ENCODE measurements at regions not wholly inside any gene's neighbourhood (a gene's known extent, or its start where the extent isn't known, plus 50 kb on each side); places are given as distances from the start of the nearest gene placed in this dataset.
"Not testable (repeated sequence)": the region's sequence is repeated elsewhere in the genome, so short reads cannot be mapped to it uniquely, and the experiment has no call there.

DNA sequence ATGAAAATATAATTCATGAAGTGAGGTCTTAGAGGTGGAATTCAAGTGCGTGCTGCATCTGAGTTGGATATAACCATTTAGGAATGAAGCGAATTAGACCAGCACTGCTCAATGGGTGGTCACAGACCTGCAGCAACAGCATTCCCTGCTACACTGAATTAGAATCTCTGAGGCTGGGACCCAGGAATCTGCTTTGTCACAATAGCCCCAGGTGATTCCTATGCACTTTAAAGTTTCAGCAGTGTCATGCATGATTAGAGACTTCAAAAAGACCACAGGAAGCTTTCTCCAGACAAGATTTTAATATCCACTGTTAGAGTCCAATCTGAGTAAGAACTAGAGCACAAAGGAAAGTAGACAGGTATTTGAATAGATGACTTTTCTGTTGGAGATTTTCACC is 352.8 kb upstream of the VSTM2A start:
- Mint-ChIP-seq H3K36me3 (ENCODE audit: low read depth) (no peaks in the 10 kb centered on the region), H3K4me1 (no peaks in the 10 kb centered on the region), H3K27me3 (no peaks in the 10 kb centered on the region), H3K9me3 (peaks cover 12% of the 10 kb centered on the region), H3K4me3 (no peak overlapping the region), H3K27ac (no peak overlapping the region)
- ChIA-PET POLR2A (no interaction called here), CTCF (no interaction called here)
- no peak for DNase-seq

DNA sequence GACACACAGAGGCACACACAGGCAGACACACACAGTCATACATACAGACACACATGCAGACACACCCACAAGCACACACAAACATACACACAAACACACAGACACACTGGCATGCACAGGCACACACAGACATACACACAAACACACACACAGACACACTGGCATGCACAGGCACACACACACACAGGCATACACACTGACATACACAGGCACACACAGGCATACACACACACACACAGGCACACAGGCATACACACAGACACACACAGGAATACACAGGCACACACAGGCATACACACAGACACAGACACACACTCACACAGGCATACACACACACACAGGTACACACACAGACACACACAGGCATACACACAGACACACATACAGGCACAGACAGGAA is 340.7 kb upstream of the VSTM2A start:
- Mint-ChIP-seq H3K9me3 (peaks cover 15% of the 10 kb centered on the region), H3K36me3 (ENCODE audit: low read depth) (no peaks in the 10 kb centered on the region), H3K27me3 (no peaks in the 10 kb centered on the region), H3K4me1 (no peaks in the 10 kb centered on the region), H3K27ac (no peak overlapping the region), H3K4me3 (no peak overlapping the region)
- POLR2A ChIA-PET: no interaction called here
- CTCF ChIA-PET: no interaction called here
- no peak for DNase-seq

DNA sequence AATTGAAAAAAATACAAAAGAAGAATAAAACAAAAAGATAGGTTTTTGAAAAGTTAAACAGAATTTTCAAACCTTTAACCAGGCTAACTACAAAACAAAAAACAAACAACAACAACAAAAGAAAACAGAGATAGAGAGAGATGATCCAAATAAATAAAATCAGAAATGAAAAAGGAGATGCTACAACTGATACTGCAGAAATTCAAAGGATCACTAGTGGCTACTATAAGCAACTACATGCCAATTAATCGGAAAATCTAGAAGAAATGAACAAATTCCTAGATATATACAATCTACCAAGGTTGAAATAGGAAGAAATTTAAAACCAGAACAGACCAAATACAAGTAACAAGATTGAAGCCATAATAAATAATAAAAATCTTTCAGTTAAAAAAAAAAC is 326.8 kb upstream of the VSTM2A start:
- Mint-ChIP-seq H3K4me3 (no peak overlapping the region), H3K4me1 (no peaks in the 10 kb centered on the region), H3K27ac (no peak overlapping the region), H3K9me3 (peaks cover 43% of the 10 kb centered on the region), H3K27me3 (no peaks in the 10 kb centered on the region), H3K36me3 (ENCODE audit: low read depth) (no peaks in the 10 kb centered on the region)
- POLR2A ChIA-PET: no interaction called here
- DNase-seq: no peak
- CTCF ChIA-PET: no interaction called here

DNA sequence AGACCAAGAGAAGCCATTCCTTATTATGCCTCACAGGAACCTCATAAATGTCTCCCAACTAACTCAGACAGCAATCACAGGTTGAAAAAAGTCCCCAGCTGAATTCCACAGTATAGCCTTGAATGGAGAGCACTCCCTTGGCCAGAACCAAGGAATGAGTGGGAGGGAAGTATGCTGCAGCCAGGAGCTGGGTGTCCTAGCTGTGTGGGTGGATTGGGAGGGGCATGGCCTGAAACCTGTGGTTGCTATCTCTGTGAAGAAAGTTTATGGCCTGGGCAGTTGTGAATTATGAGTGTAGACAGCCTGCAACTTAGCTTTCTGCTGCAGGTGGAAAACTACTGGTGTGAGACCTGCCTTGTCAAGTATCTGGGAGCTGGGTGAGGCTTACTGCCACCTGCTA is 316.1 kb upstream of the VSTM2A start:
- H3K4me3 Mint-ChIP-seq; H3K27me3 Mint-ChIP-seq; H3K27ac Mint-ChIP-seq; POLR2A ChIA-PET; H3K36me3 Mint-ChIP-seq (ENCODE audit: low read depth); DNase-seq; CTCF ChIA-PET; H3K4me1 Mint-ChIP-seq; H3K9me3 Mint-ChIP-seq: not testable (repeated sequence)

DNA sequence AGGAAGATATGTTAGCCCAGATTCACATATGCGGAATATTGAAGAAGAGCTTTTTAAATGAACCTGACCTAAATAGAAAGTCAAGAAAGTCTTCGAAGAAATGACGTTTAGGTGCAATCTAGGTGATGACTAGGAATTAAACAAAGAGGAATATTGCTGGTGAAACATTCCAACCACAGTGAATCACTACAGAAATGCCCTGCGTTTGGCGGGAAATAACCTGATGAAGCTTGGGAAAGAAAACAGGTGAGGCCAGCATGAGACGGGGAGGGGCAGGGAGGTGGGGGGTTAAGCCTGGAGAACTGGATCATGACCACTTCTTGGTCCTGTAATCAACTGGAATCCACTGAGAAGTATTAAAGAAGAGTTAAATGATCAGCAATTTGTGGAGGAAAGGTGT is 299.4 kb upstream of the VSTM2A start:
- Mint-ChIP-seq H3K27ac (no peak overlapping the region), H3K36me3 (ENCODE audit: low read depth) (no peaks in the 10 kb centered on the region)

DNA sequence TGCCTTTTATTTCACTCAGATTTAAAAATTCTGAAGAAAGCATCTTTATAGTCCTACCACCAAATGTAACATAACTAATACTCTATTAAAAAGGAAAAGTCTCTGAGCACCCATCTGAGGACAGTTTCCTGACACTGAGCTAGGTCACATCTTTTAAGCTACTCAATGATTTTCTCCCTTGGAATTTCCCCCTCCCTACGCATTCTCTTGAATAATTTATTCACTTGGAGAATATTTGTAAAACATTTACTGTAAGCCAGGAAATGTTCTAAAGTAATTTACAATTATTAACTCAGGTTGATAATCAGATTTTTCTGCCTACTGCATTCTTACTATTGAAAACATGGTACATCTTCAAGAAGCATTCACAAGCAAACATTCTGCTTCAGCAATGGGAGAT is 297.2 kb upstream of the VSTM2A start:
- Mint-ChIP-seq H3K4me1 (no peaks in the 10 kb centered on the region), H3K27me3 (no peaks in the 10 kb centered on the region), H3K4me3 (no peak overlapping the region), H3K27ac (no peak overlapping the region), H3K36me3 (ENCODE audit: low read depth) (no peaks in the 10 kb centered on the region), H3K9me3 (peaks cover 10% of the 10 kb centered on the region)
- CTCF ChIA-PET: no interaction called here
- POLR2A ChIA-PET: no interaction called here
- DNase-seq: no peak

More for the DNA sequence above, 299.4 kb upstream of the VSTM2A start:
- POLR2A ChIA-PET: no interaction called here
- no peak for DNase-seq
- no peaks in the 10 kb centered on the region for H3K27me3 Mint-ChIP-seq
- CTCF ChIA-PET: no interaction called here
- no peaks in the 10 kb centered on the region for H3K4me1 Mint-ChIP-seq
- H3K9me3 Mint-ChIP-seq: peaks cover 14% of the 10 kb centered on the region
- no peak overlapping the region for H3K4me3 Mint-ChIP-seq

- H3K27me3 Mint-ChIP-seq: no peaks in the 10 kb centered on the region
- DNase-seq: no peak
- ChIA-PET CTCF (no interaction called here), POLR2A (no interaction called here)
- H3K4me1 Mint-ChIP-seq: no peaks in the 10 kb centered on the region
- H3K36me3 Mint-ChIP-seq (ENCODE audit: low read depth): no peaks in the 10 kb centered on the region
- H3K4me3 Mint-ChIP-seq: no peak overlapping the region
- H3K9me3 Mint-ChIP-seq: peaks cover 5% of the 10 kb centered on the region
- no peak overlapping the region for H3K27ac Mint-ChIP-seq
Observed at GRCh38 chr7:54249686-54250085, 292.5 kb upstream of the VSTM2A start.

DNA sequence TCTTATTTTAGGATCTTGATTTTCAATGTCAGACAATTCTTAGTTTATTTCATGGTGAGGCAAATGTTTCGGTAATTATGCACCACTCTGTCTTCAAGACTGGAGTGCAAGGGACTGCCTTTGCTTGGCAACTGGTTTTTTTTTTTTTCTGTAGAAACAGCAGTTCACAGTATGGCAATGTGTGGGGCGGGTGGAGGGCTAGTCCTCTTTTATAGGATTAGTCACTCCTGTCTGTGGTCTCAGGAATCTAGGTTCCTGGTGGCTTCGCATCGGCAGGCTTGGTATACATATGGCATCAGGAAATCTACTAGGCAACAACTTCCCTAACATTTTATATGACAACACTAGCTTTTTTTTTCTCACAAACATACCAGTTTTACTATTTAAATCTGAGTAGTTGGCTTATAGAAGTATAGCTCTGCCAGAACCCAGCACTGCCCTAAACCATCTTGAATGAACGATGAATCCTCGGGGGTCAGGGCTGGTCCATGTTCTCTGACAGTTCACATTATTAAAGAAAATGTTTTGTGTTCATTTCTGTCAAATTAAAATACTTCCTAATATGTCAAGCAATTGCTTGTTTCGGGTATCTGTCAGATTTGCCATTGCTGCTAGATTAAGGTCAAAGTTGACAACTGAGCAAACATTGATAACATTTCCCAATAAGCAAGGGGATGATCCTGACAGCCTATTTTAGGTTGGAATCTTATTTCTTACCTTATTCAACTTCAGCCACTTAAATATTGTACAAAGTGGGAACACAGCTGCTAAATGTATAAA is 289.7 kb upstream of the VSTM2A start:
- Mint-ChIP-seq H3K27ac (no peak overlapping the region), H3K27me3 (no peaks in the 10 kb centered on the region), H3K36me3 (ENCODE audit: low read depth) (no peaks in the 10 kb centered on the region), H3K4me3 (no peak overlapping the region), H3K9me3 (peaks cover 15% of the 10 kb centered on the region), H3K4me1 (no peaks in the 10 kb centered on the region)
- CTCF ChIA-PET: no interaction called here
- no peak for DNase-seq
- POLR2A ChIA-PET: no interaction called here

DNA sequence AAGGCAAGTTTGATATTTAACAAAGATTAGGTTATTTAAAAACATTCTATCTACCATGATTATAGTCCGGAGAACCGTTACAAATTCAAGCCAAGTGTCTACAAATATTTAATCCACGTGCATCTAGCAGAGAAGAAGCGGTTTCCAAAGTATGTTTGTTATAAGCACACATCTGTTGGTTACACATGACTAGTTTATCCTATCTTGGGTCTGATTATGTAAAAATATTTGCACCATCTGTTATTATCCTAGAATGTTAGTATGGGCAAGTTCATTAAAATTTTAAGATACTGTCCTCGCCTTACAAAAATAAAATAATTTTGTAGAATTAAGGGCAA is 289.2 kb upstream of the VSTM2A start:
- H3K27me3 Mint-ChIP-seq: no peaks in the 10 kb centered on the region
- POLR2A ChIA-PET: no interaction called here
- CTCF ChIA-PET: no interaction called here

GRCh38 chr7:54255242-54255641 is 286.9 kb upstream of the VSTM2A start:
- H3K9me3 Mint-ChIP-seq: peaks cover 30% of the 10 kb centered on the region
- no peaks in the 10 kb centered on the region for H3K4me1 Mint-ChIP-seq
- H3K36me3 Mint-ChIP-seq (ENCODE audit: low read depth): no peaks in the 10 kb centered on the region
- no peaks in the 10 kb centered on the region for H3K27me3 Mint-ChIP-seq
- CTCF ChIA-PET: no interaction called here
- H3K27ac Mint-ChIP-seq: no peak overlapping the region
- POLR2A ChIA-PET: no interaction called here
- DNase-seq: no peak
- no peak overlapping the region for H3K4me3 Mint-ChIP-seq

More for the DNA sequence above, 289.2 kb upstream of the VSTM2A start:
- no peak for DNase-seq
- Mint-ChIP-seq H3K4me3 (no peak overlapping the region), H3K27ac (no peak overlapping the region), H3K9me3 (peaks cover 16% of the 10 kb centered on the region), H3K36me3 (ENCODE audit: low read depth) (no peaks in the 10 kb centered on the region), H3K4me1 (no peaks in the 10 kb centered on the region)

DNA sequence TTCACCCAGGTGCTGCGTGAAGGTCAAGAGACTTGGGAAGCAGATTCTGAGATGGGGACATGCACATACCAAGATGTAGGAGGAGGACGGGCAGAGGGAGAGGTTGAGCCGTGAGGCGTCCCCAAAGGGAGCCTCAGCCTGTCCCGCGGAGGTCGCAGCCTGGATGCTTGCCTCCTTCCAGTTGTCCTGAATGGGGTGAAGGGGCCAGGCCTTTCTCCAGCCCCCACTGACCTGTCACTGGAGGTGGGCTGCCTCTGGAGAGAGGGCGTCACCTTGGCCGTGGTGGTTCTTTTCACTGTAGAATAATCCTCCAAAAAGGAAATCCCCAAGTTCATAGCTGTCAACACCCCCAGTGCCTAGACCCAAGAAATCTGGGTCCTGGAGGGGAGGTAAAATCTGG is 283.0 kb upstream of the VSTM2A start:
- Mint-ChIP-seq H3K27me3 (no peaks in the 10 kb centered on the region), H3K36me3 (ENCODE audit: low read depth) (no peaks in the 10 kb centered on the region), H3K4me3 (no peak overlapping the region), H3K9me3 (peaks cover 29% of the 10 kb centered on the region), H3K27ac (no peak overlapping the region), H3K4me1 (no peaks in the 10 kb centered on the region)
- CTCF ChIA-PET: no interaction called here
- DNase-seq: no peak
- POLR2A ChIA-PET: no interaction called here

DNA sequence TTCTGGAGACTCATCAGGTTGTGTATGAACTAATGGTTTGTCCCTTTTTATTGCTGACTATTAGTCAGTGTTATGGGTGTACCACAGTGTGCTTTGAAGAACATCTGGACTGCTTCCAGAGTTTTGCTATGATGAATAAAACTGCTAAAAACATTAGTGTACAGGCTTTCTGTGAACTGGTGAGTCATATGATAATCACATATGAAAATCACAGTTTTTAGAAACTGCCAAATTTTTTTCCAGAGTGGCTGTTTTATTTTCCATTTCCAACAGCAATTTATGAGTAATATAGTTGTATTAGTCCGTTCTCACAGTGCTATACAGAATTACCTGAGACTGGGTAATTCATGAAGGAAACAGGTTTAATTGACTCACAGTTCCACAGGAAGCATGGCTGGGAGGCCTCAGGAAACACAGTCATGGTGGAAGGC is 281.2 kb upstream of the VSTM2A start:
- H3K4me3 Mint-ChIP-seq: no peak overlapping the region
- peaks cover 31% of the 10 kb centered on the region for H3K9me3 Mint-ChIP-seq
- ChIA-PET POLR2A (no interaction called here), CTCF (no interaction called here)
- no peak overlapping the region for H3K27ac Mint-ChIP-seq
- H3K27me3 Mint-ChIP-seq: no peaks in the 10 kb centered on the region
- DNase-seq: no peak
- no peaks in the 10 kb centered on the region for H3K4me1 Mint-ChIP-seq
- H3K36me3 Mint-ChIP-seq (ENCODE audit: low read depth): no peaks in the 10 kb centered on the region

DNA sequence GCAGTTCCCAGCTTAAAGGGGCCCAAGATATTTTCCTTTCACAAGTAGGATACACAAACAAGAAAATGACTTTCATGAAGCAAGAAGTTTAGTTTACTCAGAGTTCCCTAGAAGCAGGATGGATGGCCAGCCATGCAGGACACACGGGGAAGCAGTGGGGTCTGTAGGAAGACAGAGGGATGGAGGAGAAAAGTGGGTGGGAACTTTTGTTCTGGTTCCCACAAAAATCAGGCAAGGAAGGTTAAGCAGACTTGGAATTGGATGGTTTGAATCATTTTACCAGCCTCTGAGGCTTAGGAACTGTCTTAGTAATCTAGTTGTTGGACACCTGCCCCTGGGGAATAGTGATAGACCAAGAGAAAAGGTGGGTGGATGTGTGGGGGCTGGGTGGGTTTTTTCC is 263.3 kb upstream of the VSTM2A start:
- Mint-ChIP-seq H3K27ac (no peak overlapping the region), H3K27me3 (no peaks in the 10 kb centered on the region), H3K9me3 (peaks cover 28% of the 10 kb centered on the region), H3K36me3 (ENCODE audit: low read depth) (no peaks in the 10 kb centered on the region), H3K4me3 (no peak overlapping the region), H3K4me1 (no peaks in the 10 kb centered on the region)
- no peak for DNase-seq
- CTCF ChIA-PET: no interaction called here
- POLR2A ChIA-PET: no interaction called here

- POLR2A ChIA-PET: no interaction called here
- Mint-ChIP-seq H3K4me1 (no peaks in the 10 kb centered on the region), H3K9me3 (peaks cover 10% of the 10 kb centered on the region), H3K27me3 (no peaks in the 10 kb centered on the region), H3K36me3 (ENCODE audit: low read depth) (no peaks in the 10 kb centered on the region), H3K4me3 (no peak overlapping the region), H3K27ac (no peak overlapping the region)
- CTCF ChIA-PET: no interaction called here
- no peak for DNase-seq
Observed at GRCh38 chr7:54292171-54292925, 249.8 kb upstream of the VSTM2A start.
